Transverse colon (tissue), 4 donors: ENCODE measurements at regions not wholly inside any gene's neighbourhood (a gene's known extent, or its start where the extent isn't known, plus 50 kb on each side); places are given as distances from the start of the nearest gene placed in this dataset.
A peak's percentile ranks its signal among the peaks of the same experiment; 100 is the strongest.

Experiments
- DNase-seq: peaks from one replicate; pipeline ENCODE4 v3.0.0-alpha.2; 2019
- H3K27ac ChIP-seq, 4 donors: fragments of 200-600 bp; sonication (generic); 2 replicates each; pipeline ENCODE4 v1.5.1; 2016 to 2018; ENCODE audit warnings: inconsistent platforms in 4 of 4
- H3K27me3 ChIP-seq: fragments of 200-600 bp; sonication (generic); 2 replicates; pipeline ENCODE4 v1.5.1; 2017; ENCODE audit warnings: inconsistent platforms
- H3K36me3 ChIP-seq, 4 donors: fragments of 200-600 bp; sonication (generic); 2 replicates each; pipeline ENCODE4 v1.5.1; 2017 to 2019; ENCODE audit warnings: inconsistent platforms in 4 of 4
- H3K4me1 ChIP-seq, 4 donors: fragments of 200-600 bp; sonication (generic); 2 replicates each; pipeline ENCODE4 v1.5.1; 2017 to 2020; ENCODE audit warnings: inconsistent platforms in 4 of 4
- H3K4me3 ChIP-seq, 4 donors: fragments of 200-600 bp; sonication (generic); 1 replicate in 1 of 4; 2 replicates in 3 of 4; pipeline versions ENCODE4 v1.5.1 to v1.6.1; 2017 to 2019; ENCODE audit warnings: inconsistent platforms in 4 of 4
- H3K9me3 ChIP-seq, 2 donors: fragments of 200-600 bp; sonication (generic); 2 replicates each; pipeline ENCODE4 v1.5.1; 2017 to 2019; ENCODE audit warnings: inconsistent platforms in 2 of 2
- CTCF ChIP-seq, 5 experiments: fragments of 200-600 bp in 3 of 5; fragments of 450-650 bp in 2 of 5; sonication (generic) in 3 of 5; IDR thresholded peaks; 1 replicate in 2 of 5; 2 replicates in 3 of 5; pipeline ENCODE4 v1.5.1; 2016 to 2017; ENCODE audit warnings: antibody characterized with exemption in 5 of 5, inconsistent platforms in 3 of 5, mild to moderate bottlenecking in 2 of 5, moderate library complexity in 1 of 5
- EP300 ChIP-seq: sonication (generic); formaldehyde crosslinking; IDR thresholded peaks from one replicate; pipeline ENCODE4 v1.6.1; 2017; ENCODE audit warnings: antibody characterized with exemption, low read depth
- POLR2A ChIP-seq: fragments of 450-650 bp; IDR thresholded peaks from one replicate; pipeline ENCODE4 v1.6.1; 2016; ENCODE audit warnings: antibody characterized with exemption, mild to moderate bottlenecking, moderate library complexity
- POLR2AphosphoS5 ChIP-seq, 3 donors: sonication (generic); formaldehyde crosslinking; IDR thresholded peaks; one replicate each; pipeline ENCODE4 v1.6.1; 2016; ENCODE audit warnings: antibody characterized with exemption in 3 of 3
- WGBS, 2 donors: methylation state at CpG; one replicate each; pipeline ENCODE4 v1.1.5; 2018; ENCODE audit warnings: low coverage in 1 of 2; 5-methylcytosine and 5-hydroxymethylcytosine counted together
- in situ Hi-C, 4 donors: fragments of 200-750 bp; cut with MboI; loops; one replicate each; pipeline versions ENCODE4 v1.15.0 to v1.15.1; 2017; ENCODE audit warnings: low sequenced_read_pairs in 3 of 4, low pct_ligation_motif_present in 1 of 4, low pct_unique_long_range_greater_than_20kb in 1 of 4
- intact Hi-C: fragments of 100-400 bp; cut with DNase I; formaldehyde crosslinking; loops from one replicate; pipeline ENCODE4 v1.15.1; 2023; ENCODE audit warnings: low total_unique reads

- TF ChIP-seq EP300 (no peak), POLR2AphosphoS5 (IDR thresholded peaks at IDR 0.05) (no peak), CTCF (IDR thresholded peaks at IDR 0.05) (no peak), POLR2A (no peak)
- 59 to 61% methylated on average over 7 to 11 of the region's 11 CpGs for WGBS, 2 donors
- H3K4me1 ChIP-seq = peaks cover 0 to 13% (median 7%) of the 10 kb centered on the region in 4 donors
- H3K27me3 ChIP-seq = no peaks in the 10 kb centered on the region
- no peak for DNase-seq
- H3K4me3 ChIP-seq = no peak overlapping the region
- H3K9me3 ChIP-seq = peaks cover 0 to 3% of the 10 kb centered on the region in 2 donors
- in situ Hi-C loops (loop anchor here in 1 of 4 donors (25.0 kb wide), 1 partner anchor 1038 kb away; the partner anchor contains the start of genes TSPO2 and UNC5CL), intact Hi-C loops (no loop called here)
- no peak overlapping the region for H3K27ac ChIP-seq
- H3K36me3 ChIP-seq = no peaks in the 10 kb centered on the region
These were observed 65.0 kb upstream of the MOCS1 start for GRCh38 chr6:39999006-39999867.

GRCh38 chr6:39998126-39998525 is 63.9 kb upstream of the MOCS1 start:
- in situ Hi-C loops (loop anchor here in 1 of 4 donors (25.0 kb wide), 1 partner anchor 1039 kb away; the partner anchor contains the start of genes TSPO2 and UNC5CL), intact Hi-C loops (no loop called here)
- Histone ChIP-seq H3K36me3 (no peaks in the 10 kb centered on the region), H3K4me3 (no peak overlapping the region), H3K9me3 (peaks cover 9 to 11% of the 10 kb centered on the region in 2 donors), H3K27ac (no peak overlapping the region), H3K27me3 (no peaks in the 10 kb centered on the region), H3K4me1 (peaks cover 0 to 13% (median 7%) of the 10 kb centered on the region in 4 donors)
- 78 to 86% methylated on average over 4 of the region's 4 CpGs for WGBS, 2 donors
- TF ChIP-seq EP300 (no peak), CTCF (IDR thresholded peaks at IDR 0.05) (no peak), POLR2AphosphoS5 (IDR thresholded peaks at IDR 0.05) (no peak), POLR2A (no peak)
- DNase-seq = no peak

GRCh38 chr6:39997101-39997635 is 62.9 kb upstream of the MOCS1 start:
- no peaks in the 10 kb centered on the region for H3K36me3 ChIP-seq
- no peaks in the 10 kb centered on the region for H3K27me3 ChIP-seq
- DNase-seq = no peak
- peaks cover 0 to 13% (median 7%) of the 10 kb centered on the region in 4 donors for H3K4me1 ChIP-seq
- intact Hi-C loops (no loop called here), in situ Hi-C loops (loop anchor here in 1 of 4 donors (25.0 kb wide), 1 partner anchor 1040 kb away; the partner anchor contains the start of genes TSPO2 and UNC5CL)
- TF ChIP-seq CTCF (IDR thresholded peaks at IDR 0.05) (no peak), EP300 (no peak), POLR2A (no peak), POLR2AphosphoS5 (IDR thresholded peaks at IDR 0.05) (no peak)
- H3K4me3 ChIP-seq = no peak overlapping the region
- no peak overlapping the region for H3K27ac ChIP-seq
- peaks cover 17 to 18% of the 10 kb centered on the region in 2 donors for H3K9me3 ChIP-seq
- WGBS, 2 donors = 70 to 83% methylated on average over 3 to 8 of the region's 8 CpGs

DNA sequence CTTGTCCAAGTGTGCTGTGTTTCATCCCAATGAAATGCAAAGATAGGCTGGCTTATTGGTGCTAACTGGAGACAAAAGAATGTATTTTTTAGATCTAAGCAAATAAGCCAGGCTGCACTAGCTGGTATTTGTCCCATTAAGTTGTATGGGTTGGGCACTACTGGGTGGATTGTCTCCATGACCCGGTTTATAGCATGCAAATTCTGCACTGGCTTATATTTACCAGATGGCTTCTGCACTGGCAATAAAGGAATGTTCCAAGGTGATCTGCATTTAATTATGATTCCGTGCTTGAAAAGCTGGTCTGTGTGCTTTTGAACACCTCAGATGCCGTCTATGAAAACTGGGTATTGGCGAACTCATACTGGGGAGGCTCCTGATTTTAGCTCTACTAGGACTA is 61.4 kb upstream of the MOCS1 start:
- no peak for TF ChIP-seq POLR2A
- TF ChIP-seq EP300 = no peak
- TF ChIP-seq POLR2AphosphoS5 (IDR thresholded peaks at IDR 0.05) = no peak
- no peak for TF ChIP-seq CTCF (IDR thresholded peaks at IDR 0.05)
- DNase-seq = peak; percentile 15
- peaks cover 0 to 13% (median 7%) of the 10 kb centered on the region in 4 donors for H3K4me1 ChIP-seq
- H3K36me3 ChIP-seq = no peaks in the 10 kb centered on the region
- H3K9me3 ChIP-seq = peaks cover 18 to 21% of the 10 kb centered on the region in 2 donors
- in situ Hi-C loops = loop anchor here in 1 of 4 donors (25.0 kb wide), 1 partner anchor 1042 kb away; the partner anchor contains the start of genes TSPO2 and UNC5CL
- WGBS, 2 donors = 46% methylated on average over 4 of the region's 4 CpGs; no CpG with 5 or more reads in 1 of the 2 donors
- H3K27ac ChIP-seq = peak overlapping the region; percentile 16 to 57 (median 50)
- no peaks in the 10 kb centered on the region for H3K27me3 ChIP-seq
- intact Hi-C loops = no loop called here
- no peak overlapping the region for H3K4me3 ChIP-seq
